ENCODE measurements at regions not wholly inside any gene's neighbourhood (a gene's known extent, or its start where the extent isn't known, plus 50 kb on each side); places are given as distances from the start of the nearest gene placed in this dataset.
"Not testable (repeated sequence)": the region's sequence is repeated elsewhere in the genome, so short reads cannot be mapped to it uniquely, and the experiment has no call there.

GRCh38 chr4:85039526-85039925 lies 73.0 kb upstream of the WDFY3 start:
- no peaks in the 10 kb centered on the region for H3K9me3 ChIP-seq (ENCODE audit: low read depth, low read length, poor library complexity, severe bottlenecking)
- H3K27ac ChIP-seq (ENCODE audit: low read depth, low read length, poor library complexity, severe bottlenecking) = no peak overlapping the region
- no peaks in the 10 kb centered on the region for H3K4me1 ChIP-seq (ENCODE audit: insufficient read depth, low read length, poor library complexity, severe bottlenecking)
- no peak for TF ChIP-seq EZH2 (IDR thresholded peaks at IDR 0.05; ENCODE audit: borderline replicate concordance, low read depth, low read length, poor library complexity, severe bottlenecking)
- TF ChIP-seq CTCF (conservative IDR thresholded peaks at IDR 0.05; ENCODE audit: low read depth, low read length) = no peak
- intact Hi-C loops (cut with micrococcal nuclease; ENCODE audit: unreplicated experiment) = no loop called here
- no peaks in the 10 kb centered on the region for H3K36me3 ChIP-seq (ENCODE audit: insufficient read depth, low read length, poor library complexity, severe bottlenecking)
- POLR2A ChIA-PET (ENCODE audit: low non-redundant PET) = no interaction called here
- no peak overlapping the region for H3K4me3 ChIP-seq (ENCODE audit: low read depth, low read length, poor library complexity, severe bottlenecking)
- no TSS peak for BruUV-seq (replicated peaks)
- CTCF ChIA-PET = no interaction called here
- no peak for DNase-seq (ENCODE audit: low spot score)
- H3K27me3 ChIP-seq (replicated peaks; ENCODE audit: insufficient read depth, low read depth, low read length, poor library complexity) = no peaks in the 10 kb centered on the region

GRCh38 chr4:85043812-85044496 lies 77.5 kb upstream of the WDFY3 start:
- POLR2A ChIA-PET (ENCODE audit: low non-redundant PET); H3K27ac ChIP-seq (ENCODE audit: low read depth, low read length, poor library complexity, severe bottlenecking); H3K9me3 ChIP-seq (ENCODE audit: low read depth, low read length, poor library complexity, severe bottlenecking); intact Hi-C loops (cut with micrococcal nuclease; ENCODE audit: unreplicated experiment); CTCF ChIA-PET; H3K27me3 ChIP-seq (replicated peaks; ENCODE audit: insufficient read depth, low read depth, low read length, poor library complexity); BruUV-seq (replicated peaks); DNase-seq (ENCODE audit: low spot score); H3K4me3 ChIP-seq (ENCODE audit: low read depth, low read length, poor library complexity, severe bottlenecking); H3K4me1 ChIP-seq (ENCODE audit: insufficient read depth, low read length, poor library complexity, severe bottlenecking); H3K36me3 ChIP-seq (ENCODE audit: insufficient read depth, low read length, poor library complexity, severe bottlenecking): not testable (repeated sequence)

- no peaks in the 10 kb centered on the region for H3K4me1 ChIP-seq (ENCODE audit: insufficient read depth, low read length, poor library complexity, severe bottlenecking)
- H3K36me3 ChIP-seq (ENCODE audit: insufficient read depth, low read length, poor library complexity, severe bottlenecking) = no peaks in the 10 kb centered on the region
- CTCF ChIA-PET = no interaction called here
- intact Hi-C loops (cut with micrococcal nuclease; ENCODE audit: unreplicated experiment) = no loop called here
- no TSS peak for BruUV-seq (replicated peaks)
- DNase-seq (ENCODE audit: low spot score) = no peak
- POLR2A ChIA-PET (ENCODE audit: low non-redundant PET) = no interaction called here
- H3K27me3 ChIP-seq (replicated peaks; ENCODE audit: insufficient read depth, low read depth, low read length, poor library complexity) = no peaks in the 10 kb centered on the region
- TF ChIP-seq CTCF (conservative IDR thresholded peaks at IDR 0.05; ENCODE audit: low read depth, low read length) (no peak), EZH2 (IDR thresholded peaks at IDR 0.05; ENCODE audit: borderline replicate concordance, low read depth, low read length, poor library complexity, severe bottlenecking) (no peak)
- H3K27ac ChIP-seq (ENCODE audit: low read depth, low read length, poor library complexity, severe bottlenecking) = no peak overlapping the region
- H3K4me3 ChIP-seq (ENCODE audit: low read depth, low read length, poor library complexity, severe bottlenecking) = no peak overlapping the region
- no peaks in the 10 kb centered on the region for H3K9me3 ChIP-seq (ENCODE audit: low read depth, low read length, poor library complexity, severe bottlenecking)
These were observed 84.2 kb upstream of the WDFY3 start for GRCh38 chr4:85050736-85051135.

- no peaks in the 10 kb centered on the region for H3K4me1 ChIP-seq (ENCODE audit: insufficient read depth, low read length, poor library complexity, severe bottlenecking)
- TF ChIP-seq EZH2 (IDR thresholded peaks at IDR 0.05; ENCODE audit: borderline replicate concordance, low read depth, low read length, poor library complexity, severe bottlenecking) = no peak
- no peak for TF ChIP-seq CTCF (conservative IDR thresholded peaks at IDR 0.05; ENCODE audit: low read depth, low read length)
- no peak for DNase-seq (ENCODE audit: low spot score)
- H3K4me3 ChIP-seq (ENCODE audit: low read depth, low read length, poor library complexity, severe bottlenecking) = no peak overlapping the region
- CTCF ChIA-PET = no interaction called here
- intact Hi-C loops (cut with micrococcal nuclease; ENCODE audit: unreplicated experiment) = no loop called here
- no peak overlapping the region for H3K27ac ChIP-seq (ENCODE audit: low read depth, low read length, poor library complexity, severe bottlenecking)
- no peaks in the 10 kb centered on the region for H3K27me3 ChIP-seq (replicated peaks; ENCODE audit: insufficient read depth, low read depth, low read length, poor library complexity)
- H3K9me3 ChIP-seq (ENCODE audit: low read depth, low read length, poor library complexity, severe bottlenecking) = no peaks in the 10 kb centered on the region
- no TSS peak for BruUV-seq (replicated peaks)
- POLR2A ChIA-PET (ENCODE audit: low non-redundant PET) = no interaction called here
- no peaks in the 10 kb centered on the region for H3K36me3 ChIP-seq (ENCODE audit: insufficient read depth, low read length, poor library complexity, severe bottlenecking)
These were observed 85.0 kb upstream of the WDFY3 start for GRCh38 chr4:85051526-85051925.

GRCh38 chr4:85054925-85055324 lies 88.4 kb upstream of the WDFY3 start:
- H3K4me3 ChIP-seq (ENCODE audit: low read depth, low read length, poor library complexity, severe bottlenecking); intact Hi-C loops (cut with micrococcal nuclease; ENCODE audit: unreplicated experiment); POLR2A ChIA-PET (ENCODE audit: low non-redundant PET); H3K36me3 ChIP-seq (ENCODE audit: insufficient read depth, low read length, poor library complexity, severe bottlenecking); H3K27me3 ChIP-seq (replicated peaks; ENCODE audit: insufficient read depth, low read depth, low read length, poor library complexity); CTCF ChIA-PET; BruUV-seq (replicated peaks); DNase-seq (ENCODE audit: low spot score); H3K4me1 ChIP-seq (ENCODE audit: insufficient read depth, low read length, poor library complexity, severe bottlenecking); H3K9me3 ChIP-seq (ENCODE audit: low read depth, low read length, poor library complexity, severe bottlenecking); H3K27ac ChIP-seq (ENCODE audit: low read depth, low read length, poor library complexity, severe bottlenecking): not testable (repeated sequence)
